ENCODE measurements at regions not wholly inside any gene's neighbourhood (a gene's known extent, or its start where the extent isn't known, plus 50 kb on each side); places are given as distances from the start of the nearest gene placed in this dataset.

GRCh38 chr3:162213196-162213595 is 716.6 kb downstream of the OTOL1 start:
- no peak for DNase-seq

DNA sequence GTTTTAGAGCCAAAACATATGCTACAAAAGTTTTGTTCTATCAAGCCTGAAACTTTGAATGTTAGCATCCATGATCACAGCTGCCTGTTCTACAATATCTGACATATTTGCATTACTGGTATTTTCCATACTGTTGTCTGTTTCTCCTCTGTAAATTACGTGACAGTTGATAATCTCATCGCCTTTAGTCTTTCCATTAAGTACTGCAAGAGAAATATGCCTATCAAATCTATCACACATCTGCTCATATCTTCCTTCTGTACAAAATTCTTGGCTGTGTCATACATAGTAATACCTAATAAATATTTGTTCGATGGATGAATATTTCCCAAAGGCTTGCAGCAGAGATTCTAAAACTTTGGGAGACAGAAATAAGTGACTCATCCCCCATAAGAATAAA is 717.3 kb downstream of the OTOL1 start:
- DNase-seq = no peak

- DNase-seq = no peak
Observed at GRCh38 chr3:162217647-162218046, 721.0 kb downstream of the OTOL1 start.

DNA sequence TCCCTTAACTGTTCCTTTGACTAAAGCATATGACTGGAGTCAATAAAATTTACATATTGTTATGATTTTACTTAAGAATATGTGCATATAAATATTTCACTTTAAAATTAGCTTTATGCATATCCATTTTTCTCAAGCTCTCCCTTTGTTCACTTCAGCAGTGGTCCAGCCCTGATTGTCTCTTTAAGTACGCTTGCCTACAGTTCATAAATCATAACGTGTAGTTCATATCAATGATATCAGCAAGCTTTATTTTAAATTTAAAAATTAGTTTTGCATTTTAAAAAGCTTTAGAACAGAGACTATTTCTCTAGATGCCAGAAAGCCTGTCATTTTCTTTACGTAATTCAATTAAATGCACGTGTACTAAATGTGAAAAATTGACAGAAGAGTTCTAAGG is 721.9 kb downstream of the OTOL1 start:
- no peak for DNase-seq

DNA sequence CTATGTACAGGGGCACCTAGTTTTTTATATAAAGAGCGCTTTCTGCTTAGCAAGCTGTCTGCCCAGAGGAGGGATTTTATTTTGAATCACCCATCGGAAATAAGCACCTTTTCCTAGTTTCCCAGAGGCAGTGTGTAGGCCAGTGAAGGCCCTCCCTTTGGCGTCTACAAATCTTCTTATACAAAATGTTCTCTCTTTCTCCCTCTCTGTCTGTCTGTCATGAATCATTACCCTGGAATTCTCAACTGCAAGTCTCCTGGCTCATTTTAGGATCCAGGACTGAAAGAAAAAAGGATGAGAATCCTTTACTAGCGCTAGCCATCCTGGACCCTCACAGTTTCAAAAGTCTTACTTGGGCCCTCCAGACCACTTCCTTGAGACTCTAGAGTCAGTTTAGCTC is 728.1 kb downstream of the OTOL1 start:
- no peak for DNase-seq

DNA sequence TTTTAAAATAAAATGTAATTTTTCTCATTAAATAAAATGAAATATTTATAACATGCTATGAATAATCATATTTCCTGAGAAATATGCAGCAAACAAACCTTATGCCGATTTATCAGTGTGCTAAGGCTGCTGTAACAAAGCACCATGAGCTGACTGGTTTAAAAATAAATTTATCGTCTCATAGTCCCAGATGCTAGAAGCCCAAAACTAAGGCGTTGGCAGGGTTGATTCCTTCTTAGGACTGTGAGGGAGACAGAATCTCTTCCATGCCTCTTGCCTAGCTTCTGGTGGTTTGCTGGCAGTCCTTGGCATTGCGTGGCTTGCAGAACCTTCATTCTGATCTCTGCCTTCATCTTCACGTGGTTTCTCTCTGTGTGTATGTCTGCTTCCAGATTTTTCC is 740.3 kb downstream of the OTOL1 start:
- no peak for DNase-seq

DNA sequence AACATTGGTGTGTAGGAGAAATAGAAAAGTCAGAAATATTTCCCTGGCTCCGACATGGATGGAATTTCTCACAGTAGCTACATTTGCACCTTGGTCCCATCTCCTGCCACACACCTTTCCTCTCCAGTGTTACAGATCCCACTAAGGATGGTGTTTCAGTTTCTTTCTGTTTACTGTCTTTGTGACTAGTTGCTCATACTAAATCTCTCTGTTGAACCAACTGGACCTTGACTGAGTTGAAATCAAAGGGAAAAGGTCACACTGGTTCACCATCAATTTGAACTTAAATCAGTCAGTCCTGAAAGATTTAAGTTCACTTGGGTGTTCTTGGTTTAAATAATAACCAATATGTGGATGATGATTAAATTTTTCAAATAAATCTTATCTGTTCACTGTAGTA is 754.2 kb downstream of the OTOL1 start:
- no peak for DNase-seq

GRCh38 chr3:162262129-162262528 is 765.5 kb downstream of the OTOL1 start:
- DNase-seq = no peak

GRCh38 chr3:162263596-162263995 is 767.0 kb downstream of the OTOL1 start:
- no peak for DNase-seq

- no peak for DNase-seq
Observed at GRCh38 chr3:162269636-162270458, 773.2 kb downstream of the OTOL1 start.

DNA sequence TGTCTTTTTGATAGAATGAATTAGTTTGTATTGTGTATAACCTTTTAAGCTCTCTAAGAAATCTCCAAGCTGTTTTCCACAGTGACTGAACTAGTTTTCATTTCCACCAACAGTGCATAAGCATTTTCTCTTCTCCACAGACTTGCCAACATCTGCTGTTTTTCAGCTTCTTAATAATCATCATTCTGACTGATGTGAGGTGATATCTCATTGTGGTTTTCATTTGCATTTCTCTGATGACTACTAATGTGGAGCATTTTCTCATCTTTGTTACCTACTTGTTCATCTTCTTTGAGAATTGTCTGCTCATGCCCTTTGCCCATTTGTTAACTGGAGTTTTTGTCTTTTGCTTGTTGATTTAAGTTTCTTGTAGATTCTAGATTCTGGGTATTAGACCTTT is 777.5 kb downstream of the OTOL1 start:
- no peak for DNase-seq

GRCh38 chr3:162278834-162279233 is 782.2 kb downstream of the OTOL1 start:
- no peak for DNase-seq

DNA sequence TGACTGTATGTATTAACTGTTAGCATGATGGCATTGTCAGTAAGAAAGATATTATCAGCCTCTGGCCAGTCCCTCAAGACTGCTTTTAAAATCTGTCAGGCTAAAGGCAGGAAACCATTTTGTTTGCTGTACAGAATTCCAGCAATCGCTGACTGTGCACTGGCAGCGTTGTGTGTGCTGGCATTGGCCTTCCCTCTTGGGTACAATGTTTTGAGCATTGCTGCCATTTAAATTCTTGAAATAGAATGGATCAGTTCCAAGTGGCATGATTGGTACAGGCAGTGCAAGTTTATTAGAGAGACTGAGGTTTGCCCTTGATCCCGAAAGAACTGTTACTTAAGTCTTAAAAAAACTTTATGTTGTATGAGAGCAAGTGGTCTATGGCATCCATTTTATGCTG is 788.7 kb downstream of the OTOL1 start:
- DNase-seq = no peak

DNA sequence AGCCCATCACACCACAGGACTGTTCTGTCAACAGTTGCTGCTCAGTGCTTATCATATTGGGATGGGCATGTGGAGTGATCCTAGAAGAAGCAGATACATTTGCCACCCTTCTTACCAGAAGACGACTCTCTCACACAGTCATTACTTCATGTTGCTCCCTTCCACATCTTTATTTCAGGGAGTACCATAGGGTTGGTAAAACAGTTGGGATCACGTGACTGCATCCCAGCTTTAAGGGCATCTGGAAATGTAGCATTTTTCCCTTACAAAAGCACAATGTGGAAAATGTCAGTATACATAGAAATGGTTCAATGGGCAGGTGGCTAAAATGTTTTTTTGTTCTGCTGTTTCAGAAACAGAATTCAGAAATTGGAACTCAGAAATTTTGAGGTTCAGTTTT is 791.0 kb downstream of the OTOL1 start:
- DNase-seq = no peak

DNA sequence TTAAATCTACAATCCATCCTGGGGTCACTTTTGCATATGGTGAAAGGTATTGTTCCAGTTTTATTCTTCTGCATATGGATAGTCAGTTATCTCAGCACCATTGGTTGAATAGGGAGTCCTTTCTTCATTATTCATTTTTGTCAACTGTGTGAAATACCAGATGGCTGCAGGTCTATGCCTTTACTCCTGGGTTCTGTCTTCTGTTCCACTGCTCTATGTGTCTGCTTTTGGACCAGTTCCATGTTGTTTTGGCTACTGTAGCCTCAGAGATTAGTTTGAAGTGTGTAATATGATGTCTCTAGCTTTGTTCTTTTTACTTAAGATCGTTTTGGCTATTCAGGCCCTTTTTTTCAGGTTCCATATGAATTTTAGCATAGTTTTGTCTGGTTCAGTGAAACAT is 795.8 kb downstream of the OTOL1 start:
- DNase-seq = no peak

- no peak for DNase-seq
Observed at GRCh38 chr3:162295323-162295983, 798.8 kb downstream of the OTOL1 start.

DNA sequence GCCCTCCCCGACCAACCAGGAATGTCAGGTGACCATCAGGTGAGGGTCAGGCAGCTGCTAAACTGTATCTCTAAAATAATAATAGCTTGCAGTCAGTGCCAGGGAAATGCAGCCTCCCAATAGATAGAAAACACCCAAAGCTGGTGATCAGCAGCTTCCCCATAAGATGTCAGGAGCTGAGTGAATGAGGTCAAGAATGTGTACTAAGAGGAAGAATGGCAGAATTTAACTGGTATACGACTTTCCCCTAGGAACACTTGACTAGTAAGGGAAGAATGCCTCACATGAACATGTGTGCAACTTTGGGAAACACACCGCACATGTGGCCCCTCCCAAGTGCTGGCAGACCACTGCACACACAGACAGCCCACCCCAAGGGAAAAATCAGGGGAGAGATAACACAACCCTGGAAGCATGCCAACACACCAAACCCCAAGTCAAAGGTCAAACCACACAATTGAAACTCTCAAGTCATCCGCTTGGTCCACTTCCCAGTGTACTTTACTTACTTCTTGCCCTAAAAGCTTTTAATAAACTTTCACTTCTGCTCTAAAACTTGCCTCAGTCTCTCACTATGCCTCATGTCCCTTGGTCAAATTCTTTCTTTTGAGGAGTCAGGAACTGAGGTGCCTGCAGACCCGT is 806.5 kb downstream of the OTOL1 start:
- no peak for DNase-seq

- no peak for DNase-seq
Observed at GRCh38 chr3:162317046-162317445, 820.4 kb downstream of the OTOL1 start.

DNA sequence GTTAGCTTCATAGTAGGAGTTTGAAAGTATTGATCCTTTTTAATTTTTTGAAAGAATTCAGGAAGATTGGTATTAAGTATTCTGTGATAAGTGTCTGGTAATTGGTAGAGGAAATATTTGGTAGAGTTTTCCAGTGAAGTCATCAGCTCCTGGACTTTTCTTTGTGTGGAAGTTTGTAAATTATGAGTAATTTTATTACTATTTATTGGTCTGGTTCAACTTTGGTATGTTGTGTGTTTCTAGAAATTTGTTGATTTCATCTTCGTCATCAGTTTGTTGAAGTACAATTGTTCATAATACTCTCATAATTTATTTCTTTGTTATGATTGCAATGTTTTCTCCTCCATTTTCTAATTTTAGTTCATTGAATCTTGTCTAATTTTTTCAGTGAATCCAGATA is 832.0 kb downstream of the OTOL1 start:
- no peak for DNase-seq

DNA sequence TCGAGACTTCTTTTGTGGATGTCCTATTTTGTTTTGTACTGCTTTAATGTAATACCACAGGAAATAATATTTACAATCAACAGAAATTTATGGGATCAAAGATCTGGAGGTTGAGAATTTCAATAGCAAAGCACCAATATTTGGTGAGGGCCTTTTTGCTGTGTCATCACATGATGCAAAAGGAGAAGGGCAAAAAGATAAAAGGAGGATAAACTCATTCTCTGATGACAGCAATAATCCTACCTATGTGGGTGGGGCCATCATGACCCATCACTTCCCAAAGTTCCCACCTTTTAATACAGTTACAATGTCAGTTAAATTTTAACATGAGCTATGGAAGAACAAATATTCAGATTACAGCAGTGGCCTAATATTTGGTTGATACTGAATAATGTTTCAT is 832.9 kb downstream of the OTOL1 start:
- DNase-seq = no peak

DNA sequence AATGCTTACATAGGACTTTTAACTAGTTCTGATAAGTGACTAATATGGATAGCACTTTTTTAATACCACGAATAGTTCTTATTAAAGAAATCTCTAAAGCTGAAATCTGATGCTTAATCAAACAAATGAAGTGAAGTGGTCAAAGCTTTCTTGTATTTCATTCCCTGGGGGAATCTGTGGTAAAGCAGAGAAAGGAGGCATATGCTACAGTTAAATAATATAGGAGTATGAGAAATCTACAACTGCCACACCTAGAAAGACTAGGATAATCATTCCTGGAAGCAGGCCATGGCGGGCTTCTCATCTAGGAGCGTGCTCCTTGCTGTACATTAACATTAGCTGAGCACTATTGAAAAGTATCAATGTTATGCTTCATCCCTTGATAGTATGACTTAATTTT is 835.7 kb downstream of the OTOL1 start:
- DNase-seq = no peak

- no peak for DNase-seq
Observed at GRCh38 chr3:162334537-162334936, 837.9 kb downstream of the OTOL1 start.

- no peak for DNase-seq
Observed at GRCh38 chr3:162337630-162338029, 841.0 kb downstream of the OTOL1 start.

DNA sequence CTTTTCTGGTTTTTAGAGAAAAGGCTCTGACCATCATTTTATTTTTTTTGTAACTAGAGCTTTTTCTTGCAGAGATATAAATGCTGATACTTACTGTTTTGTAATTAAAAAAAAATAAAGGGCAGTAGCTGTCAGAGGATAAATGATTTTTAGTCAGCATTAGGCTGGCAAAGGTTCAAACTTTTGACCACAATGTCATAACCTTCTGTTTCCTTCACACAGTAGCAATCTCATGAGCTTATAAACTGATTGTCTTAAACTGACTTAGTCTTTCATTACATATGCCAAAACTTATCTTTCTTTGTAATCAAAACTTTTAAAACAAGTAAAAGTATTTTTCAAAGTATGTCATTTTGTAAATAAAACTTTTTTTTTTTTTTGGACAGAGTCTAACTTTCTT is 841.9 kb downstream of the OTOL1 start:
- no peak for DNase-seq

All from stimulated activated CD4-positive, alpha-beta T cell treated with anti-CD3 and anti-CD28 coated beads, Interleukin-12 subunit alpha, Interleukin-12 subunit beta, amount 100 ng/mL, for 4 hours (primary cell).